Brain microvascular endothelial cell (primary cell): ENCODE measurements at regions not wholly inside any gene's neighbourhood (a gene's known extent, or its start where the extent isn't known, plus 50 kb on each side); places are given as distances from the start of the nearest gene placed in this dataset.

Source experiments
- DNase-seq: peaks from one replicate; pipeline ENCODE4 v3.0.0-alpha.2; 2020
- H3K27ac ChIP-seq: fragments of 250-450 bp; sonication (Bioruptor Pico); 2 replicates; pipeline ENCODE4 v1.5.1; 2020; ENCODE audit warnings: mild to moderate bottlenecking, moderate library complexity
- H3K27me3 ChIP-seq: fragments of 250-450 bp; sonication (Bioruptor Pico); replicated peaks from 2 replicates; pipeline ENCODE4 v1.5.1; 2020; ENCODE audit warnings: mild to moderate bottlenecking
- H3K36me3 ChIP-seq: fragments of 250-450 bp; sonication (Bioruptor Pico); replicated peaks from 2 replicates; pipeline ENCODE4 v1.5.1; 2020; ENCODE audit warnings: mild to moderate bottlenecking
- H3K4me3 ChIP-seq: 2 replicates; pipeline ENCODE4 v1.5.1; 2011; ENCODE audit warnings: low read depth, mild to moderate bottlenecking, control low read depth, low read length, moderate library complexity
- CTCF ChIP-seq: IDR thresholded peaks from 2 replicates; pipeline ENCODE4 v1.5.1; 2011; ENCODE audit warnings: low read depth, mild to moderate bottlenecking, moderate library complexity, low read length, control low read depth, inconsistent platforms; ENCODE audit errors: missing control alignments
- in situ Hi-C: cut with HindIII; loops from 2 replicates; pipeline ENCODE4 v1.10.0; 2017; ENCODE audit warnings: low sequenced_read_pairs, low pct_ligation_motif_present

DNA sequence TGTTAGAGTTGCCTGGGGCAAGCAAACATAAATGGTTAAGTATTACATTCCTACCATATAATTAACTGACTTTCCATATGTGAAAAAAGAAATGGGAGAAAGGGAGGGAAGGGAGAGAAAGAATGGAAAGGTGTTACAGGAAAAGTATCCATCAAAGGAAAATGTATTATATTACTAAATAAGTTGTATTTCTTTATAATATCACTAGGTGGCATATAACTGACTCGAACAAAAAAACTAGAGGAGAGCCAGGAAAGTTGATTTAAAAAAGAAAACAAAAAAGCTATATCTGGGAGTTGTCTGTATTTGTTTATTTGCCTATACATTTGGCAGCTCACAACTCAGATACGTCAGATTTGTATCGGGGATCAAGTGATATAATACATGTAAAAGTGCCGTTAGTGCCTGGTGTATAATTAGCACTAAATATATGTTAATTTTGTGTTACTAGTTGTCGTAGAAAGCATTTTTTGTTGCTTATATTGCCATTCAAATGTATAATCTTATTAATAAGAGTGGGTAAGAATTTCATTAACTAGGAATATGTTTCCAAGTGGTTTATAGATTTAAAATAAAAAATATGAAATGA, 59.6 kb upstream of the ADAMTS19 start:
- H3K4me3 ChIP-seq = no peak overlapping the region
- H3K36me3 ChIP-seq = no peaks in the 10 kb centered on the region
- H3K27me3 ChIP-seq = no peaks in the 10 kb centered on the region
- no peak overlapping the region for H3K27ac ChIP-seq
- DNase-seq = no peak
- no peak for TF ChIP-seq CTCF
- in situ Hi-C loops = no loop called here

DNA sequence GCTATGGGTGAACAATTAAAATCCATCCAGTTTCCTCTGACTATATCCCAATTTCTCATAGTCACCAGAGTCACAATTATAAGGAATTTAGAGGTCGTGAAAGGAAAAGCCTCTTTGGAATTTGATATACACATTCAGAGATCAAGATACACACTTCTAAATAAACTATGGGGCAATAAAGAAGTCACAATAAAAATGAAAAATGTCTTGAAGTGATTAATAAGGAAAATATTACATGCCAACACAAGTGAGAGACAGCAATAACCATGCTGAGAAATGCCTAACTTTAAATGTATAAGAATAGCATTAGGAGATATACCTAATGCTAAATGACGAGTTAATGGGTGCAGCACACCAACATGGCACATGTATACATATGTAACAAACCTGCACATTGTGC, 54.9 kb upstream of the ADAMTS19 start:
- H3K27me3 ChIP-seq = no peaks in the 10 kb centered on the region
- no peak for DNase-seq
- no peaks in the 10 kb centered on the region for H3K36me3 ChIP-seq
- no peak overlapping the region for H3K27ac ChIP-seq
- H3K4me3 ChIP-seq = no peak overlapping the region
- TF ChIP-seq CTCF = no peak
- in situ Hi-C loops = no loop called here

DNA sequence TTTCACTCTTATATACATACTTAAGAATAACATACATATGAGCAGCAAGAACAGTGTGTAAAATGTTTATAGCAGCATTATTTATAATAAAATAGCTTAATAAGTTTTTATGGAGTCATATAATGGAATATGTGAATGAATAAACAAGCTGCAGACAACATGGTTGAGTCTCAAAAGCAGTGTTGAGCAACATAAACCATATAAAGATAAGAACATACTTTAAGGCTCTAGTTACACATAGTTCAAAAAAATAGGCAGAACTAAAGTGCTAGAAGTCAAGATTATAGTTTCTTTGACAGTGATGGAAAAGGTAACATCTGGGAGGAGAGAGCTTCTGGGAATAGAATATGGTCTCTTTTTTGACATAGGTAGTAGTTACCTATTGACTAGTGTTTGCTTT, 53.7 kb upstream of the ADAMTS19 start:
- H3K27ac ChIP-seq = no peak overlapping the region
- TF ChIP-seq CTCF = no peak
- no peaks in the 10 kb centered on the region for H3K27me3 ChIP-seq
- in situ Hi-C loops = no loop called here
- DNase-seq = no peak
- H3K4me3 ChIP-seq = no peak overlapping the region
- no peaks in the 10 kb centered on the region for H3K36me3 ChIP-seq
